Neural cell (in vitro differentiated cells): ENCODE measurements at regions not wholly inside any gene's neighbourhood (a gene's known extent, or its start where the extent isn't known, plus 50 kb on each side); places are given as distances from the start of the nearest gene placed in this dataset.

Source experiments
- H2AFZ ChIP-seq: fragments of 200-600, 300-800 bp; sonication (generic), shearing (Covaris generic); 2 replicates; pipeline ENCODE4 v1.6.0; 2014; ENCODE audit warnings: low read depth, mild to moderate bottlenecking, antibody characterized with exemption, low read length, moderate library complexity
- H3F3A ChIP-seq: fragments of 200-600 bp; shearing (Covaris generic); 2 replicates; pipeline ENCODE4 v1.6.1; 2016; ENCODE audit warnings: mild to moderate bottlenecking, moderate library complexity, mixed read lengths, antibody characterized with exemption, low read length; ENCODE audit not compliant: insufficient read depth, poor library complexity, severe bottlenecking
- H3K27ac ChIP-seq: fragments of 200-600, 300-800 bp; sonication (generic), shearing (Covaris generic); 2 replicates; pipeline ENCODE4 v1.5.1; 2014; ENCODE audit warnings: mild to moderate bottlenecking, low read length, moderate library complexity
- H3K27me3 ChIP-seq: fragments of 300-800, 200-600 bp; sonication (generic), shearing (Covaris generic); 2 replicates; pipeline ENCODE4 v1.6.0; 2014; ENCODE audit warnings: mild to moderate bottlenecking, low read depth, low read length, moderate library complexity; ENCODE audit not compliant: insufficient read depth
- H3K36me3 ChIP-seq: fragments of 300-800, 200-600 bp; sonication (generic), shearing (Covaris generic); 2 replicates; pipeline ENCODE4 v1.5.1; 2014; ENCODE audit warnings: mild to moderate bottlenecking, antibody characterized with exemption, low read length, moderate library complexity; ENCODE audit not compliant: insufficient read depth
- H3K4me2 ChIP-seq: fragments of 300-800, 200-600 bp; sonication (generic), shearing (Covaris generic); 2 replicates; pipeline ENCODE4 v1.6.0; 2014; ENCODE audit warnings: mild to moderate bottlenecking, low read length
- H3K4me3 ChIP-seq: fragments of 300-800, 200-600 bp; sonication (generic), shearing (Covaris generic); 2 replicates; pipeline ENCODE4 v1.5.1; 2014; ENCODE audit warnings: mild to moderate bottlenecking, low read length, moderate library complexity
- H3K79me2 ChIP-seq: fragments of 200-600 bp; shearing (Covaris generic); replicated peaks from 2 replicates; pipeline ENCODE4 v1.6.0; 2014; ENCODE audit warnings: mild to moderate bottlenecking, low read length, moderate library complexity; ENCODE audit not compliant: insufficient read depth
- H3K9ac ChIP-seq: fragments of 300-800, 200-600 bp; sonication (generic), shearing (Covaris generic); 2 replicates; pipeline ENCODE4 v1.6.1; 2016; ENCODE audit warnings: mild to moderate bottlenecking, low read length, mixed read lengths
- H3K9me2 ChIP-seq: fragments of 200-600 bp; shearing (Covaris generic); 2 replicates; pipeline ENCODE4 v1.6.1; 2016; ENCODE audit warnings: mild to moderate bottlenecking, low read length, mixed read lengths; ENCODE audit not compliant: insufficient read depth
- H3K9me3 ChIP-seq: fragments of 200-600, 300-800 bp; sonication (generic), shearing (Covaris generic); 2 replicates; pipeline ENCODE4 v1.6.1; 2016; ENCODE audit warnings: mild to moderate bottlenecking, mixed run types, low read length, moderate library complexity, mixed read lengths
- H4K20me1 ChIP-seq: fragments of 200-600 bp; shearing (Covaris generic); 2 replicates; pipeline ENCODE4 v1.6.1; 2016; ENCODE audit warnings: mild to moderate bottlenecking, mixed run types; ENCODE audit not compliant: insufficient read depth
- CTCF ChIP-seq: fragments of 450-650 bp; IDR thresholded peaks from 2 replicates; pipeline ENCODE4 v1.5.1; 2014; ENCODE audit warnings: antibody characterized with exemption, mild to moderate bottlenecking, moderate library complexity; ENCODE audit not compliant: poor library complexity, severe bottlenecking
- EP300 ChIP-seq: fragments of 450-650 bp; conservative IDR thresholded peaks from 2 replicates; pipeline ENCODE4 v1.6.1; 2014; ENCODE audit warnings: antibody characterized with exemption, mild to moderate bottlenecking, moderate library complexity; ENCODE audit not compliant: poor library complexity, severe bottlenecking
- EZH2 ChIP-seq: fragments of 200-600, 300-800 bp; shearing (Covaris generic), sonication (generic); IDR thresholded peaks from 2 replicates; pipeline ENCODE4 v1.6.1; 2014; ENCODE audit warnings: antibody characterized with exemption, low read length, borderline replicate concordance, mild to moderate bottlenecking; ENCODE audit not compliant: insufficient read depth, poor library complexity, severe bottlenecking
- MXI1 ChIP-seq: fragments of 450-650 bp; conservative IDR thresholded peaks from 2 replicates; pipeline ENCODE4 v1.6.1; 2014; ENCODE audit warnings: antibody characterized with exemption, mild to moderate bottlenecking; ENCODE audit not compliant: poor library complexity, severe bottlenecking
- RAD21 ChIP-seq: fragments of 450-650 bp; conservative IDR thresholded peaks from 2 replicates; pipeline ENCODE4 v1.6.1; 2014; ENCODE audit warnings: antibody characterized with exemption, mild to moderate bottlenecking, moderate library complexity
- TAF1 ChIP-seq: IDR thresholded peaks from 2 replicates; pipeline ENCODE4 v1.6.1; 2012; ENCODE audit warnings: low read depth
- TF ChIP-seq, protein P1 (sequence below): IDR thresholded peaks from 2 replicates; pipeline ENCODE4 v1.6.1; 2012; ENCODE audit warnings: borderline replicate concordance

DNA sequence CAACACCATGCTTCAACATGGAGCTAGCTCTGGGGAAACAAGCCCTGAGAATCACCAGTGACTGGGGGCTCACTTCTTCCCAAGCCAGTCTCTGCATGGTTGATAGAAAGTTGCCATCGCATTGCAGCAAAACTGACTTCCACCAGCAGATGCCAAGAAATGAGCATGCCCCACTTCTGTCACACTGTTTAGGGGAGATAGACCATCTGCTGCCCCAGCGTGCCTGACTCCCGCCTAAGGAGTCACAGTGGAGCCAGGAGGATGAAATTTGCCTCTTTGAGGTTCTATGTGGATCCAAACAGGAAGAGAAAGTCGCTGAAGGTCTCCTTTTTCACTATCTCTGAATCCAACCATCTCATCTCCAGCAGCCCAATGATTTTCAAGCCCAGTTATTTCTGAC lies 116.7 kb upstream of the SLIT3 start:
- H2AFZ ChIP-seq = no peak overlapping the region
- no peaks in the 10 kb centered on the region for H4K20me1 ChIP-seq
- H3K27me3 ChIP-seq = no peaks in the 10 kb centered on the region
- no peaks in the 10 kb centered on the region for H3K36me3 ChIP-seq
- H3K9me3 ChIP-seq = no peaks in the 10 kb centered on the region
- no peaks in the 10 kb centered on the region for H3K79me2 ChIP-seq
- H3F3A ChIP-seq = no peaks in the 10 kb centered on the region
- H3K27ac ChIP-seq = no peak overlapping the region
- no peak for TF ChIP-seq EZH2
- no peak for TF ChIP-seq EP300
- TF ChIP-seq CTCF = no peak
- no peak for TF ChIP-seq MXI1
- no peak for TF ChIP-seq TAF1
- H3K9ac ChIP-seq = no peak overlapping the region
- no peaks in the 10 kb centered on the region for H3K9me2 ChIP-seq
- H3K4me3 ChIP-seq = no peak overlapping the region
- no peak overlapping the region for H3K4me2 ChIP-seq

- Histone ChIP-seq H3K79me2 (no peaks in the 10 kb centered on the region), H4K20me1 (no peaks in the 10 kb centered on the region), H3K9me2 (no peaks in the 10 kb centered on the region), H2AFZ (no peak overlapping the region), H3K27me3 (no peaks in the 10 kb centered on the region), H3K36me3 (no peaks in the 10 kb centered on the region), H3K9ac (no peak overlapping the region), H3K4me3 (no peak overlapping the region), H3K4me2 (no peak overlapping the region), H3K9me3 (no peaks in the 10 kb centered on the region), H3K27ac (no peak overlapping the region), H3F3A (no peaks in the 10 kb centered on the region)
- TF ChIP-seq EZH2 = no peak
- no peak for TF ChIP-seq CTCF
- TF ChIP-seq TAF1 = no peak
These were observed 115.8 kb upstream of the SLIT3 start for GRCh38 chr5:169416583-169417196.

- H3K79me2 ChIP-seq = no peaks in the 10 kb centered on the region
- no peaks in the 10 kb centered on the region for H4K20me1 ChIP-seq
- H3K36me3 ChIP-seq = no peaks in the 10 kb centered on the region
- no peaks in the 10 kb centered on the region for H3K9me2 ChIP-seq
- no peak overlapping the region for H2AFZ ChIP-seq
- H3K27me3 ChIP-seq = no peaks in the 10 kb centered on the region
- H3K4me3 ChIP-seq = no peak overlapping the region
- no peaks in the 10 kb centered on the region for H3F3A ChIP-seq
- TF ChIP-seq EP300 (no peak), RAD21 (no peak), TAF1 (no peak), CTCF (no peak)
- TF ChIP-seq, protein P1, sequence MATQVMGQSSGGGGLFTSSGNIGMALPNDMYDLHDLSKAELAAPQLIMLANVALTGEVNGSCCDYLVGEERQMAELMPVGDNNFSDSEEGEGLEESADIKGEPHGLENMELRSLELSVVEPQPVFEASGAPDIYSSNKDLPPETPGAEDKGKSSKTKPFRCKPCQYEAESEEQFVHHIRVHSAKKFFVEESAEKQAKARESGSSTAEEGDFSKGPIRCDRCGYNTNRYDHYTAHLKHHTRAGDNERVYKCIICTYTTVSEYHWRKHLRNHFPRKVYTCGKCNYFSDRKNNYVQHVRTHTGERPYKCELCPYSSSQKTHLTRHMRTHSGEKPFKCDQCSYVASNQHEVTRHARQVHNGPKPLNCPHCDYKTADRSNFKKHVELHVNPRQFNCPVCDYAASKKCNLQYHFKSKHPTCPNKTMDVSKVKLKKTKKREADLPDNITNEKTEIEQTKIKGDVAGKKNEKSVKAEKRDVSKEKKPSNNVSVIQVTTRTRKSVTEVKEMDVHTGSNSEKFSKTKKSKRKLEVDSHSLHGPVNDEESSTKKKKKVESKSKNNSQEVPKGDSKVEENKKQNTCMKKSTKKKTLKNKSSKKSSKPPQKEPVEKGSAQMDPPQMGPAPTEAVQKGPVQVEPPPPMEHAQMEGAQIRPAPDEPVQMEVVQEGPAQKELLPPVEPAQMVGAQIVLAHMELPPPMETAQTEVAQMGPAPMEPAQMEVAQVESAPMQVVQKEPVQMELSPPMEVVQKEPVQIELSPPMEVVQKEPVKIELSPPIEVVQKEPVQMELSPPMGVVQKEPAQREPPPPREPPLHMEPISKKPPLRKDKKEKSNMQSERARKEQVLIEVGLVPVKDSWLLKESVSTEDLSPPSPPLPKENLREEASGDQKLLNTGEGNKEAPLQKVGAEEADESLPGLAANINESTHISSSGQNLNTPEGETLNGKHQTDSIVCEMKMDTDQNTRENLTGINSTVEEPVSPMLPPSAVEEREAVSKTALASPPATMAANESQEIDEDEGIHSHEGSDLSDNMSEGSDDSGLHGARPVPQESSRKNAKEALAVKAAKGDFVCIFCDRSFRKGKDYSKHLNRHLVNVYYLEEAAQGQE = no peak
- no peak overlapping the region for H3K27ac ChIP-seq
- H3K9me3 ChIP-seq = no peaks in the 10 kb centered on the region
- no peak overlapping the region for H3K9ac ChIP-seq
- no peak overlapping the region for H3K4me2 ChIP-seq
These were observed 115.0 kb upstream of the SLIT3 start for GRCh38 chr5:169415948-169416347.
